GM19193 (cell line): ENCODE measurements at regions not wholly inside any gene's neighbourhood (a gene's known extent, or its start where the extent isn't known, plus 50 kb on each side); places are given as distances from the start of the nearest gene placed in this dataset.

Experiments
- POLR2A ChIP-seq: IDR thresholded peaks from 4 replicates; pipeline ENCODE4 v1.6.1; 2011; ENCODE audit not compliant: insufficient read depth, insufficient read length; ENCODE audit errors: extremely low read depth

GRCh38 chr12:93094988-93095737, 166.1 kb upstream of the EEA1 start:
- peak; percentile 37 for TF ChIP-seq POLR2A

GRCh38 chr12:93097417-93097816, 168.3 kb upstream of the EEA1 start:
- no peak for TF ChIP-seq POLR2A

- no peak for TF ChIP-seq POLR2A
Measured at GRCh38 chr12:93098077-93098476, 169.0 kb upstream of the EEA1 start.

DNA sequence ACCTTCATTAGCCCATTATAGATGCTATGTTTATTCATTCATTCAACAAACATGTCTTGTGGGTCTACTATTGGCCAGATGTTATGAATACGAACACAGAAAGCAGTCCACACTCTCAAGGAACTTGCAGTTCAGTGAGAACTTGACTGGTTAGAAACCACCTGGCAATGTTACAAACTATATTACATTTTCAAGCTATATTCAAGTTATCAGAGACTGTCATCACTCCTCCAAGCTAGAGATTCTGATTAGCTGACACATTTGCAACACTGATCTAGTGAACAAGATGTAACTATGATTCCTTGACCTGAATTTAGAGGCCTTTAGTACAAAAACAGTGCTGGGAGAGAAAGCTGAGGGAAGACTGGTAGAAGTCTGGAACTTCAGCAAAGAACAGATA, 170.7 kb upstream of the EEA1 start:
- TF ChIP-seq POLR2A, result no peak

GRCh38 chr12:93100610-93101009, 171.5 kb upstream of the EEA1 start:
- no peak for TF ChIP-seq POLR2A

DNA sequence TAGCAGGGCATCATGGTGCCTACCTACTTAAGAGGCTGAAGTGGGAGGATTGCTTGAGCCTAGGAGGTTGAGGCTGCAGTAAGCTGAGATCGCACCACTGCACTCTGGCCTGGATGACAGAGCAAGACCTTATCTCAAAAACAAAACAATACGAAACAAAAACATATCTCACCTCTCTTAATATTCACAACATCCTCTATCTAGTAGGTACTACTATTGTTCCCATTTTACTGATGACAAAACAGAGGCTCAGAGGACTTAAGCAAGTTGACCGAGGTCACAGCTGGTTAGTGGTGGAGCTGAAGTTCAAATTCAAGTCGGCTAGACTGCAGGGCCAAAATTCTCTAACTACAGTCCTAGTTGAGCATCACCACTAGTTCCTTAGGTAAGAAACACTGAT, 172.3 kb upstream of the EEA1 start:
- TF ChIP-seq POLR2A, result no peak

- TF ChIP-seq POLR2A, result no peak
Measured at GRCh38 chr12:93102312-93102711, 173.2 kb upstream of the EEA1 start.

DNA sequence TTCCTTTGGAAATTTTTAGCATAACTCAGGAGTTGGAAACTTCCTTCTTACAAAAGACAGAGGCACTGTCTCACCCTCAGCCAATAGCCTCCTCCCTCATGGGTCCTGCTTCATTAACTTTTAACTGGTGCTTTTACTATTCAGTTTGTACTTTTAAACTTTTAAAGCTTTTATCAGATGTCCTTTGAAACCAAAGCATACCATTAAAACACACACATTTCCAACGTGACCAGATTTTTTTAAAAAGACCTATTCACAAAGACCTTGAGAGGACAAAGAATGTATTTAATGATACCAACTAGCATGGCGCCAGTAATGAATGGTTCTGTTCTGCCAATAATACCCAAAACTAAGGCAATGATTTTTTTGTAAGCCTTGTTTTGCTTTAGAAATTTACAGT, 173.6 kb upstream of the EEA1 start:
- TF ChIP-seq POLR2A, result no peak

- TF ChIP-seq POLR2A, result no peak
Measured at GRCh38 chr12:93103154-93103553, 174.1 kb upstream of the EEA1 start.

- TF ChIP-seq POLR2A, result no peak
Measured at GRCh38 chr12:93104535-93104934, 175.4 kb upstream of the EEA1 start.

DNA sequence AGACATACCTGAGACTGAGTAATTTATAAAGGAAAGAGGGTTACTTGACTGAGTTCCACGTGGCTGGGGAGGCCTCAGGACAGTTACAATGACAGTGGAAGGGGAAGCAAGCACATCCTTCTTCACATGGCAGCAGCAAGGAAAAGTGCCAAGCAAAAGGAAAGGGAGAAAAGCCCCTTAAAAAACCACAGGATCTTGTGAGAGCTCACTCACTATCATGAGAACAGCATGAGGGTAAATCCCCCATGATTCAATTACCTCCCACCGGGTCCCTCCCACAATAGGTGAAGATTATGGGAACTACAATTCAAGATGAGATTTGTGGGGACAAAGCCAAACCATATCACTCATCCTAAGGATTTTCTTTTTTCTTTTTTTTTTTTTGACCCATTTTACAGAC, 177.8 kb upstream of the EEA1 start:
- TF ChIP-seq POLR2A, result no peak

- TF ChIP-seq POLR2A, result no peak
Measured at GRCh38 chr12:93107514-93108312, 178.6 kb upstream of the EEA1 start.

GRCh38 chr12:93108985-93109384, 179.9 kb upstream of the EEA1 start:
- TF ChIP-seq POLR2A, result no peak

GRCh38 chr12:93109551-93110203, 180.6 kb upstream of the EEA1 start:
- TF ChIP-seq POLR2A, result no peak

GRCh38 chr12:93111773-93112172, 182.7 kb upstream of the EEA1 start:
- no peak for TF ChIP-seq POLR2A

- TF ChIP-seq POLR2A, result no peak
Measured at GRCh38 chr12:93113317-93114006, 184.4 kb upstream of the EEA1 start.

DNA sequence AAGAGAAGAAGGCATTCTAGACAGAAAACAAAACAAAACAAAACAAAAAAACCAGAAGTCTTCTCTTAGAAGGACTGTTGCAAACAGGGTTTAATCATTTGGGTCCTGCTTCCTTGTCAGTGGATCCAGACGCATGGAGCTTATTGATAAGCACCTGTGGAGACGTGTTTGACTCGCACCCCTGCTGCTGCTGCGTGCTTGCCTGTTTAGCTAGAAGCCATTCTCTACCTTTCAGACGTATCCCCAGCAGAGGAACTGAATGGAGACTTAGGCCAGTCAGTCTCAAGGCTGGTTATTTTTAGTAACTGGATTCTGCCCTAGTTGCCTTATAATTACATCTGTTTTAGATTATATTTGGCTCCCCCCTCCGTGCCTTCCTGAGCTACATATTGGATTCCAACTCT, 186.1 kb upstream of the EEA1 start:
- TF ChIP-seq POLR2A, result no peak
